GM23338 (cell line): ENCODE measurements at regions not wholly inside any gene's neighbourhood (a gene's known extent, or its start where the extent isn't known, plus 50 kb on each side); places are given as distances from the start of the nearest gene placed in this dataset.

Experiments
- CREB1 ChIP-seq: fragments of 250-450 bp; sonication (Bioruptor Pico); IDR thresholded peaks from 2 replicates; pipeline ENCODE4 v1.5.0; 2020; ENCODE audit warnings: low read depth, mild to moderate bottlenecking, moderate library complexity
- CTCF ChIP-seq, 2 experiments: fragments of 200-600 bp in 1 of 2; sonication (generic) in 1 of 2; conservative IDR thresholded peaks; 2 replicates each; pipeline versions ENCODE4 v1.5.1 to v1.6.1; 2016 to 2017; ENCODE audit warnings: antibody characterized with exemption in 2 of 2, low read depth in 2 of 2, mild to moderate bottlenecking in 2 of 2, moderate library complexity in 1 of 2
- ETS1 ChIP-seq: IDR thresholded peaks from 2 replicates; pipeline ENCODE4 v1.6.1; 2016; ENCODE audit warnings: antibody characterized with exemption
- EZH2 ChIP-seq: fragments of 200-600 bp; sonication (generic); IDR thresholded peaks from one replicate; pipeline ENCODE4 v1.8.0; 2017; ENCODE audit warnings: antibody characterized with exemption, mild to moderate bottlenecking, low read depth; ENCODE audit not compliant: unreplicated experiment
- EZH2phosphoT487 ChIP-seq: fragments of 200-600 bp; sonication (generic); IDR thresholded peaks from one replicate; pipeline ENCODE4 v1.8.1; 2018; ENCODE audit warnings: antibody characterized with exemption; ENCODE audit not compliant: unreplicated experiment
- JUNB ChIP-seq: IDR thresholded peaks from one replicate; pipeline ENCODE4 v1.6.1; 2016; ENCODE audit warnings: antibody characterized with exemption; ENCODE audit not compliant: unreplicated experiment
- NANOG ChIP-seq: IDR thresholded peaks from 2 replicates; pipeline ENCODE4 v1.6.1; 2016; ENCODE audit warnings: antibody characterized with exemption, borderline replicate concordance
- POLR2AphosphoS5 ChIP-seq: IDR thresholded peaks from 2 replicates; pipeline ENCODE4 v1.6.1; 2016; ENCODE audit warnings: antibody characterized with exemption, low read depth
- REST ChIP-seq: IDR thresholded peaks from one replicate; pipeline ENCODE4 v1.6.1; 2018; ENCODE audit warnings: antibody characterized with exemption; ENCODE audit not compliant: unreplicated experiment
- ZNF462 ChIP-seq: fragments of 250-450 bp; sonication (Bioruptor Pico); IDR thresholded peaks from 2 replicates; pipeline ENCODE4 v1.5.0; 2020; ENCODE audit warnings: mild to moderate bottlenecking, moderate library complexity

- TF ChIP-seq EZH2phosphoT487 (no peak), CTCF (conservative IDR thresholded peaks at IDR 0.05; ENCODE audit: low read depth in 2 of 2) (no peak), REST (no peak), CREB1 (CRISPR knock-in tag) (no peak), JUNB (no peak), POLR2AphosphoS5 (no peak), EZH2 (no peak), NANOG (no peak), ZNF462 (CRISPR knock-in tag) (no peak), ETS1 (no peak)
Measured at GRCh38 chr2:60105906-60106305, 447.5 kb downstream of the BCL11A start.
